K562 (cell line): ENCODE measurements at regions not wholly inside any gene's neighbourhood (a gene's known extent, or its start where the extent isn't known, plus 50 kb on each side); places are given as distances from the start of the nearest gene placed in this dataset.

Experiments
- AFF1 ChIP-seq, 2 experiments: fragments of 450-650 bp; IDR thresholded peaks; 2 replicates each; pipeline ENCODE4 v1.6.1; 2018; ENCODE audit warnings: mild to moderate bottlenecking in 2 of 2, low read depth in 1 of 2; ENCODE audit not compliant: partially characterized antibody in 2 of 2
- GATA2 ChIP-seq: sonication (generic); formaldehyde crosslinking; IDR thresholded peaks from 2 replicates; pipeline ENCODE4 v1.4.0; 2020; ENCODE audit warnings: mild to moderate bottlenecking, missing genetic modification reagents
- HDAC3 ChIP-seq: fragments of 450-650 bp; IDR thresholded peaks from 2 replicates; pipeline ENCODE4 v1.6.1; 2018; ENCODE audit warnings: borderline replicate concordance, mild to moderate bottlenecking, moderate library complexity; ENCODE audit not compliant: partially characterized antibody
- IRF9 ChIP-seq: fragments of 450-650 bp; IDR thresholded peaks from 2 replicates; pipeline ENCODE4 v1.6.1; 2016; ENCODE audit warnings: missing biosample characterization, missing genetic modification characterization
- RBM14 ChIP-seq: fragments of 200-400 bp; formaldehyde crosslinking; IDR thresholded peaks from 2 replicates; pipeline ENCODE4 v1.6.1; 2018; ENCODE audit warnings: low read depth, mild to moderate bottlenecking, low read length, moderate library complexity, borderline replicate concordance; ENCODE audit not compliant: insufficient read depth
- RERE ChIP-seq: sonication (generic); formaldehyde crosslinking; IDR thresholded peaks from 2 replicates; pipeline ENCODE4 v1.8.0; 2023; ENCODE audit warnings: missing genetic modification reagents, mild to moderate bottlenecking, borderline replicate concordance
- ZBTB7A ChIP-seq: IDR thresholded peaks from 2 replicates; pipeline ENCODE4 v1.6.1; 2011; ENCODE audit warnings: low read depth, mild to moderate bottlenecking, low read length, moderate library complexity, borderline replicate concordance; ENCODE audit not compliant: control insufficient read depth
- ZFPM2 ChIP-seq: fragments of 250-450 bp; sonication (Bioruptor Pico); IDR thresholded peaks from 2 replicates; pipeline ENCODE4 v1.5.1; 2022; ENCODE audit warnings: mild to moderate bottlenecking
- ZNF41 ChIP-seq: fragments of 250-450 bp; sonication (Bioruptor Pico); conservative IDR thresholded peaks from 2 replicates; pipeline ENCODE4 v1.4.0; 2020; ENCODE audit warnings: mild to moderate bottlenecking
- ZNF75A ChIP-seq: fragments of 450-650 bp; formaldehyde crosslinking; IDR thresholded peaks from 2 replicates; pipeline ENCODE4 v1.4.0; 2020; ENCODE audit warnings: mild to moderate bottlenecking

- TF ChIP-seq ZBTB7A: no peak
- TF ChIP-seq RBM14: no peak
- no peak for TF ChIP-seq IRF9
- TF ChIP-seq ZFPM2 (CRISPR knock-in tag): no peak
- TF ChIP-seq RERE (CRISPR knock-in tag): no peak
- TF ChIP-seq ZNF41 (CRISPR knock-in tag): no peak
- no peak for TF ChIP-seq HDAC3
- no peak for TF ChIP-seq GATA2
- no peak for TF ChIP-seq ZNF75A (CRISPR knock-in tag)
- TF ChIP-seq AFF1 (IDR thresholded peaks at IDR 0.05; ENCODE audit: low read depth in 1 of 2, partially characterized antibody in 2 of 2): no peak
These were observed 617.1 kb upstream of the GYPC start (continued) for GRCh38 chr2:126038861-126039260.
